ENCODE measurements at regions not wholly inside any gene's neighbourhood (a gene's known extent, or its start where the extent isn't known, plus 50 kb on each side); places are given as distances from the start of the nearest gene placed in this dataset.
"Not testable (repeated sequence)": the region's sequence is repeated elsewhere in the genome, so short reads cannot be mapped to it uniquely, and the experiment has no call there.

DNA sequence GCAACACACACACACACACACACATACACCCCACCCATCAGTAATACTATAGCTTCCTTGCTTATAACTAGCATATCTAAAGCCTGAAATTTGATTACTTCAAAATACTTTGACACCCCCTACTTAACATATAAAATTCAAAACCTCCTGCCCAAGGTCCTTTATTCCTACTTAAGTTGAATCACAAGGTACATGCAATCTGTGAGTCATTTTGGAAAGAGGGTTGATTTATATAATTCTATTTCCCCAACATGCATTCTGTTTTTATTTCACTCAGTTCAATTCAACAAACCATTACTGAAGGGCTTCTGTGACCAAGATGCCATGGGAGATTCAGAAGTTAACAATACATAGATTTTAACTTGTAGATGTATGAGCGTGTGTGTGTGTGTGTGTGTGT is 420.7 kb downstream of the METTL4 start:
- no peaks in the 10 kb centered on the region for H3K27me3 ChIP-seq (ENCODE audit: insufficient read depth, poor library complexity, severe bottlenecking)
- ATAC-seq (ENCODE audit: low read depth) (no peak), DNase-seq (ENCODE audit: low spot score) (no peak)
- H3K9me3 ChIP-seq (ENCODE audit: severe bottlenecking), result no peaks in the 10 kb centered on the region
- no peak overlapping the region for H3K27ac ChIP-seq (ENCODE audit: poor library complexity, severe bottlenecking)
- no peaks in the 10 kb centered on the region for H3K36me3 ChIP-seq (ENCODE audit: low read depth)
- TF ChIP-seq, protein P1, sequence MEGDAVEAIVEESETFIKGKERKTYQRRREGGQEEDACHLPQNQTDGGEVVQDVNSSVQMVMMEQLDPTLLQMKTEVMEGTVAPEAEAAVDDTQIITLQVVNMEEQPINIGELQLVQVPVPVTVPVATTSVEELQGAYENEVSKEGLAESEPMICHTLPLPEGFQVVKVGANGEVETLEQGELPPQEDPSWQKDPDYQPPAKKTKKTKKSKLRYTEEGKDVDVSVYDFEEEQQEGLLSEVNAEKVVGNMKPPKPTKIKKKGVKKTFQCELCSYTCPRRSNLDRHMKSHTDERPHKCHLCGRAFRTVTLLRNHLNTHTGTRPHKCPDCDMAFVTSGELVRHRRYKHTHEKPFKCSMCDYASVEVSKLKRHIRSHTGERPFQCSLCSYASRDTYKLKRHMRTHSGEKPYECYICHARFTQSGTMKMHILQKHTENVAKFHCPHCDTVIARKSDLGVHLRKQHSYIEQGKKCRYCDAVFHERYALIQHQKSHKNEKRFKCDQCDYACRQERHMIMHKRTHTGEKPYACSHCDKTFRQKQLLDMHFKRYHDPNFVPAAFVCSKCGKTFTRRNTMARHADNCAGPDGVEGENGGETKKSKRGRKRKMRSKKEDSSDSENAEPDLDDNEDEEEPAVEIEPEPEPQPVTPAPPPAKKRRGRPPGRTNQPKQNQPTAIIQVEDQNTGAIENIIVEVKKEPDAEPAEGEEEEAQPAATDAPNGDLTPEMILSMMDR (IDR thresholded peaks at IDR 0.05; ENCODE audit: poor library complexity, severe bottlenecking), result no peak
- no peak overlapping the region for H3K4me3 ChIP-seq (ENCODE audit: severe bottlenecking)
- peaks cover 30% of the 10 kb centered on the region for H3K4me1 ChIP-seq (ENCODE audit: insufficient read depth, poor library complexity, severe bottlenecking)

DNA sequence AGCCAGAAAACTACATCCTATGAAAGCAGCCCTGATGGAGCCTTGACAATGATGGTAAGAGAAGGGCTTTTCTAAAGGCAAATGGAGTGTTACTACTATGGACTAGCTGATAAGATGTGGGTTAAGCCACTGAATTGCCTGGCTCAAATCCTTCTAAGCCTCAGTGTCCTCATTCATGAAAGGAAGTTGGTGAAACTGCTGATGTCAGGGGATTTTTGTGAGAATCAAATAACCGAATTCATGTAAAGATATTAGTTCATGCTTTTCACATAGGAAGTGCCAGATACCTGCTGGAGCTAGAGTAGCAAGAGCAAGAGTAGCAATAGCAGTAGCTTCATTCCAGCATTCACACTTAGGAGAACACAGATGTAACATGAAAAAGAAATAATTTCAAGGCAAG is 417.0 kb downstream of the METTL4 start:
- Histone ChIP-seq H3K9me3 (ENCODE audit: severe bottlenecking) (no peaks in the 10 kb centered on the region), H3K4me1 (ENCODE audit: insufficient read depth, poor library complexity, severe bottlenecking) (peaks cover 9% of the 10 kb centered on the region), H3K27me3 (ENCODE audit: insufficient read depth, poor library complexity, severe bottlenecking) (no peaks in the 10 kb centered on the region), H3K36me3 (ENCODE audit: low read depth) (no peaks in the 10 kb centered on the region), H3K27ac (ENCODE audit: poor library complexity, severe bottlenecking) (no peak overlapping the region), H3K4me3 (ENCODE audit: severe bottlenecking) (no peak overlapping the region)
- ATAC-seq (ENCODE audit: low read depth) (no peak), DNase-seq (ENCODE audit: low spot score) (no peak)
- TF ChIP-seq, protein P1 (IDR thresholded peaks at IDR 0.05; ENCODE audit: poor library complexity, severe bottlenecking), result no peak

DNA sequence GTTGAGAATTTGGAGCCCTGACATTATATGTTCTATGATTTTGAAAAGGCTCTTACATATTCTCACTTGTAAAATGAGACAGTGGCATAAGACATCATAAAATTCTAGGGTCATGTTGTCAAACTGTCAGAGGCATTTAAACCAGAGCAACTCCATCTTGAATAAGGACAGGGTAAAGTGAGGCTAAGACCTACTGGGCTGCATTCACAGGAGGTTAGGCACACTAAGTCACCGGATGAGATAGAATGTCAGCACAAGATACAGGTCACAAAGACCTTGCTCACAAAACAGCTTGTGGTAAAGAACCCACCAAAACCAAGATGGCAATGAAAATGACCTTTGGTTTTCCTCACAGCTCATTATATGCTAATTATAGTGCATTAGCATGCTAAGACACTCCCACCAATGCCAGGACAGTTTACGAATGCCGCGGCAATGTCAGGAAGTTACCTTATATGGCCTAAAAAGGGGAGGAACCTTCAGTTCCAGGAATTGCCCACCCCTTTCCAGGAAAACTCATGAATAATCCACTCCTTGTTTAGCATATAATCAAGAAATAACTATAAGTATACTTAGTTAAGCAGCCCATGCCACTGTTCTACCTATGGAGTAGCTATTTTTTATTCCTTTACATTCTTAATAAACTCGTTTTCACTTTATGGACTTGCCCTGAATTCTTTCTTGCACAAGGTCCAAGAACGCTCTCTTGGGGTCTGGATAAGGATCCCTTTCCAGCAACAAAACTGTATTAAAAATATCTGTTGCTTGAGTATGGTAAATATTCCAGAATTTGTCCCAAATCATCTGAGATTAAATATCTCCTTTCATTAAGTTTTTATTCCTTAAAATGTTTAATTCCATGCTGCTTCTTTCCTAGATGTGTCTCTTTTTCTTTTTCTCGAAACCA is 406.4 kb downstream of the METTL4 start:
- H3K4me1 ChIP-seq (ENCODE audit: insufficient read depth, poor library complexity, severe bottlenecking), result no peaks in the 10 kb centered on the region
- DNase-seq (ENCODE audit: low spot score) (no peak), ATAC-seq (ENCODE audit: low read depth) (no peak)
- TF ChIP-seq, protein P1 (IDR thresholded peaks at IDR 0.05; ENCODE audit: poor library complexity, severe bottlenecking), result no peak
- H3K27me3 ChIP-seq (ENCODE audit: insufficient read depth, poor library complexity, severe bottlenecking), result no peaks in the 10 kb centered on the region
- H3K4me3 ChIP-seq (ENCODE audit: severe bottlenecking), result no peak overlapping the region
- no peaks in the 10 kb centered on the region for H3K9me3 ChIP-seq (ENCODE audit: severe bottlenecking)
- no peak overlapping the region for H3K27ac ChIP-seq (ENCODE audit: poor library complexity, severe bottlenecking)
- H3K36me3 ChIP-seq (ENCODE audit: low read depth), result no peaks in the 10 kb centered on the region

DNA sequence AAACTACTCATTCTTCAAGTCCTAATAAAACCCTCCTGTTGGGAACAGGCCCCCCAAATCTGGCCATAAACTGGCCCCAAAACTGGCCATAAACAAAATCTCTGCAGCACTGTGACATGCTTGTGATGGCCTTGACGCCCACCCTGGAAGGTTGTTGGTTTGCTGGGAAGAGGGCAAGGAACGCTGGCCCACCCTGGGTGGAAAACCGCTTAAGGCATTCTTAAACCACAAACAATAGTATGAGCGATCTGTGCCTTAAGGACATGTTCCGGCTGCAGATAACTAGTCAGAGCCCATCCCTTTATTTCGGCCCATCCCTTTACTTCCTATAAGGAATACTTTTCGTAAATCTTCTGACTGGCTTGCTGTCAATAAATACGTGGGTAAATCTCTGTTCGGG is 404.4 kb downstream of the METTL4 start:
- H3K27me3 ChIP-seq (ENCODE audit: insufficient read depth, poor library complexity, severe bottlenecking); H3K27ac ChIP-seq (ENCODE audit: poor library complexity, severe bottlenecking); H3K9me3 ChIP-seq (ENCODE audit: severe bottlenecking); H3K36me3 ChIP-seq (ENCODE audit: low read depth); H3K4me3 ChIP-seq (ENCODE audit: severe bottlenecking); ATAC-seq (ENCODE audit: low read depth); DNase-seq (ENCODE audit: low spot score); H3K4me1 ChIP-seq (ENCODE audit: insufficient read depth, poor library complexity, severe bottlenecking): not testable (repeated sequence)

DNA sequence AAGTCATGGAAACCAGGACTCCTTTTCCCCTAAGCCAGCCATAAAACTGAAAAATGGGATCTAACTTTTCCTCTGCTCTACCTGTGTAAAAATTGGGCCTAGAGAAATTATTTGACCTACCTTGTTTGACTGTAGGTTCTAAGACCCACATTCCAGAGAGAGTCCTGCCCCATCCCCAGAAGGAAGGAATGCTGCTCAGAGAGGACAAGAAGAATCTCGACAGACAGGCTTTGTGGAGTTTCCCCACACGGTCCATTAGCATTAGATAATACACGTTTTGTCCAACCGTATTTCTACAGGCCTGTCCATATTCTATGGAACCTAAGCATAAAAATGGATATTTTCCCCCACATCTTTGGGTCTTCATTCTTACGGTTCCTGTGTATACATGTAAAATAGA is 403.3 kb downstream of the METTL4 start:
- no peaks in the 10 kb centered on the region for H3K9me3 ChIP-seq (ENCODE audit: severe bottlenecking)
- TF ChIP-seq, protein P1 (IDR thresholded peaks at IDR 0.05; ENCODE audit: poor library complexity, severe bottlenecking), result no peak
- ATAC-seq (ENCODE audit: low read depth), result no peak

More for the DNA sequence above, 403.3 kb downstream of the METTL4 start:
- Histone ChIP-seq H3K27me3 (ENCODE audit: insufficient read depth, poor library complexity, severe bottlenecking) (no peaks in the 10 kb centered on the region), H3K4me1 (ENCODE audit: insufficient read depth, poor library complexity, severe bottlenecking) (no peaks in the 10 kb centered on the region), H3K27ac (ENCODE audit: poor library complexity, severe bottlenecking) (no peak overlapping the region), H3K4me3 (ENCODE audit: severe bottlenecking) (no peak overlapping the region), H3K36me3 (ENCODE audit: low read depth) (no peaks in the 10 kb centered on the region)
- no peak for DNase-seq (ENCODE audit: low spot score)
